IMR-90 (cell line): ENCODE measurements at regions not wholly inside any gene's neighbourhood (a gene's known extent, or its start where the extent isn't known, plus 50 kb on each side); places are given as distances from the start of the nearest gene placed in this dataset.

ENCODE experiments used
- ATAC-seq: fragments of 200-7000 bp; cut with Tn5 transposase; 2 replicates; pipeline ENCODE4 v1.9.1; 2020; ENCODE audit warnings: low read depth, mild to moderate bottlenecking, moderate library complexity
- BruUV-seq: library from RNA; stranded (reverse); fragments of 400-500 nt; replicated peaks from 2 replicates; lab custom pipeline; 2021; lab: Mats Ljungman, UMichigan
- CTCF ChIA-PET: fragments of 300-600 bp; formaldehyde crosslinking; extraction: SDS; loops from one replicate; lab custom pipeline; 2021; ENCODE audit warnings: antibody characterized with exemption; lab: Yijun Ruan, JAX
- POLR2A ChIA-PET: fragments of 300-600 bp; sonication (Branson Sonifier 250); formaldehyde crosslinking; loops from one replicate; lab custom pipeline; 2022; ENCODE audit warnings: antibody characterized with exemption; ENCODE audit not compliant: unreplicated experiment; lab: Charles Lee
- DNase-seq: peaks from one replicate; pipeline ENCODE4 v3.0.0; 2013
- H2AFZ ChIP-seq: replicated peaks from 2 replicates; pipeline ENCODE3; 2013; ENCODE audit warnings: low read length, mild to moderate bottlenecking; ENCODE audit not compliant: poor library complexity
- H2AK5ac ChIP-seq: 2 replicates; pipeline ENCODE4 v1.6.1; 2013; ENCODE audit warnings: low read depth, low read length, inconsistent platforms
- H2AK9ac ChIP-seq: replicated peaks from 2 replicates; pipeline ENCODE3; 2013; ENCODE audit warnings: mild to moderate bottlenecking, low read depth, low read length, moderate library complexity; ENCODE audit not compliant: poor library complexity
- H2BK120ac ChIP-seq: 2 replicates; pipeline ENCODE4 v1.6.1; 2013; ENCODE audit warnings: low read depth, low read length, inconsistent platforms
- H2BK15ac ChIP-seq: 3 replicates; pipeline ENCODE4 v1.6.1; 2013; ENCODE audit warnings: low read depth, low read length, inconsistent platforms
- H2BK20ac ChIP-seq: 2 replicates; pipeline ENCODE4 v1.6.1; 2013; ENCODE audit warnings: low read depth, mild to moderate bottlenecking, inconsistent platforms, low read length, moderate library complexity
- H2BK5ac ChIP-seq: 2 replicates; pipeline ENCODE4 v1.6.1; 2013; ENCODE audit warnings: mild to moderate bottlenecking, low read depth, low read length, inconsistent platforms; ENCODE audit not compliant: poor library complexity, severe bottlenecking
- H3K14ac ChIP-seq: replicated peaks from 2 replicates; pipeline ENCODE4 v1.6.1; 2013; ENCODE audit warnings: low read depth, low read length, inconsistent platforms
- H3K18ac ChIP-seq: 2 replicates; pipeline ENCODE4 v1.6.1; 2013; ENCODE audit warnings: low read depth, low read length, control low read depth
- H3K23ac ChIP-seq: 2 replicates; pipeline ENCODE4 v1.6.1; 2013; ENCODE audit warnings: low read depth, low read length, inconsistent platforms
- H3K27ac ChIP-seq: 2 replicates; pipeline ENCODE4 v1.5.1; 2013; ENCODE audit warnings: mild to moderate bottlenecking, control low read depth, low read length; ENCODE audit not compliant: insufficient read depth
- H3K27me3 ChIP-seq: 2 replicates; pipeline ENCODE4 v1.6.1; 2013; ENCODE audit warnings: low read length; ENCODE audit not compliant: control insufficient read depth, insufficient read depth
- H3K36me3 ChIP-seq: 2 replicates; pipeline ENCODE4 v1.6.1; 2013; ENCODE audit warnings: low read length, mixed read lengths; ENCODE audit not compliant: control insufficient read depth, insufficient read depth
- H3K4ac ChIP-seq: 2 replicates; pipeline ENCODE4 v1.6.1; 2013; ENCODE audit warnings: low read depth, low read length, inconsistent platforms
- H3K4me1 ChIP-seq: 2 replicates; pipeline ENCODE4 v1.6.1; 2013; ENCODE audit warnings: low read length, mixed read lengths; ENCODE audit not compliant: control insufficient read depth, insufficient read depth
- H3K4me2 ChIP-seq: 2 replicates; pipeline ENCODE4 v1.6.1; 2013; ENCODE audit warnings: low read depth, mild to moderate bottlenecking, control low read depth, low read length, moderate library complexity
- H3K4me3 ChIP-seq: 2 replicates; pipeline ENCODE4 v1.5.1; 2013; ENCODE audit warnings: low read depth, mild to moderate bottlenecking, control low read depth, low read length, moderate library complexity; ENCODE audit not compliant: insufficient read depth
- H3K56ac ChIP-seq: 2 replicates; pipeline ENCODE4 v1.6.1; 2013; ENCODE audit warnings: low read length, inconsistent platforms; ENCODE audit not compliant: insufficient read depth; ENCODE audit errors: extremely low read depth
- H3K79me1 ChIP-seq, 2 experiments: 2 replicates each; pipeline ENCODE4 v1.6.1; 2013; ENCODE audit warnings: low read length in 2 of 2, inconsistent platforms in 1 of 2, low read depth in 1 of 2
- H3K9ac ChIP-seq: 2 replicates; pipeline ENCODE4 v1.6.1; 2013; ENCODE audit warnings: low read depth, low read length, control low read depth
- H3K9me1 ChIP-seq: 2 replicates; pipeline ENCODE4 v1.6.1; 2013; ENCODE audit warnings: low read length, inconsistent platforms; ENCODE audit not compliant: insufficient read depth
- H3K9me3 ChIP-seq: 2 replicates; pipeline ENCODE4 v1.6.1; 2013; ENCODE audit warnings: low read length; ENCODE audit not compliant: control insufficient read depth, insufficient read depth
- H4K20me1 ChIP-seq: 2 replicates; pipeline ENCODE4 v1.6.1; 2013; ENCODE audit warnings: low read length, inconsistent platforms; ENCODE audit not compliant: insufficient read depth
- H4K5ac ChIP-seq: 2 replicates; pipeline ENCODE4 v1.6.1; 2013; ENCODE audit warnings: mild to moderate bottlenecking, low read depth, low read length, control low read depth
- H4K8ac ChIP-seq, 2 experiments: 2 replicates each; pipeline ENCODE4 v1.6.1; 2013; ENCODE audit warnings: low read depth in 2 of 2, low read length in 2 of 2, control low read depth in 1 of 2, inconsistent platforms in 1 of 2
- H4K91ac ChIP-seq: 2 replicates; pipeline ENCODE4 v1.6.1; 2013; ENCODE audit warnings: low read depth, low read length, inconsistent platforms; ENCODE audit not compliant: insufficient read depth
- BHLHE40 ChIP-seq: fragments of 150-350 bp; IDR thresholded peaks from 2 replicates; pipeline ENCODE4 v1.6.1; 2016; ENCODE audit warnings: mild to moderate bottlenecking, low read depth, low read length
- CEBPB ChIP-seq: IDR thresholded peaks from 2 replicates; pipeline ENCODE4 v1.6.1; 2012; ENCODE audit warnings: low read depth, low read length, improper control_type of control experiment
- CHD1 ChIP-seq: IDR thresholded peaks from 2 replicates; pipeline ENCODE4 v1.6.1; 2012; ENCODE audit warnings: low read depth, low read length, improper control_type of control experiment
- CTCF ChIP-seq: conservative IDR thresholded peaks from 2 replicates; pipeline ENCODE4 v1.5.1; 2012; ENCODE audit warnings: mild to moderate bottlenecking, low read depth, low read length, improper control_type of control experiment
- FOS ChIP-seq: fragments of 150-350 bp; IDR thresholded peaks from 2 replicates; pipeline ENCODE4 v1.6.1; 2016; ENCODE audit warnings: low read depth, low read length
- MAFK ChIP-seq: IDR thresholded peaks from 2 replicates; pipeline ENCODE4 v1.6.1; 2012; ENCODE audit warnings: low read depth, low read length, improper control_type of control experiment
- MAZ ChIP-seq: IDR thresholded peaks from 2 replicates; pipeline ENCODE4 v1.6.1; 2012; ENCODE audit warnings: low read depth, mild to moderate bottlenecking, low read length, improper control_type of control experiment, moderate library complexity, borderline replicate concordance
- MXI1 ChIP-seq: IDR thresholded peaks from 2 replicates; pipeline ENCODE4 v1.6.1; 2012; ENCODE audit warnings: low read depth, mild to moderate bottlenecking, low read length, moderate library complexity, borderline replicate concordance
- NFE2L2 ChIP-seq: fragments of 150-350 bp; IDR thresholded peaks from 2 replicates; pipeline ENCODE4 v1.6.1; 2016; ENCODE audit warnings: low read depth, mild to moderate bottlenecking, low read length
- POLR2A ChIP-seq: IDR thresholded peaks from 2 replicates; pipeline ENCODE4 v1.6.1; 2012; ENCODE audit warnings: mild to moderate bottlenecking, low read depth, low read length
- RAD21 ChIP-seq: IDR thresholded peaks from 2 replicates; pipeline ENCODE4 v1.6.1; 2012; ENCODE audit warnings: low read length, improper control_type of control experiment
- RCOR1 ChIP-seq: IDR thresholded peaks from 2 replicates; pipeline ENCODE4 v1.6.1; 2012; ENCODE audit warnings: mild to moderate bottlenecking, low read length, improper control_type of control experiment; ENCODE audit not compliant: insufficient replicate concordance
- RFX5 ChIP-seq: IDR thresholded peaks from 2 replicates; pipeline ENCODE4 v1.8.0; 2012; ENCODE audit warnings: low read depth, mild to moderate bottlenecking, low read length, moderate library complexity
- SMC3 ChIP-seq: fragments of 150-350 bp; IDR thresholded peaks from 2 replicates; pipeline ENCODE4 v1.6.1; 2016; ENCODE audit warnings: low read depth, mild to moderate bottlenecking, antibody characterized with exemption, low read length, moderate library complexity
- USF2 ChIP-seq: fragments of 150-350 bp; IDR thresholded peaks from 2 replicates; pipeline ENCODE4 v1.6.1; 2017; ENCODE audit warnings: mild to moderate bottlenecking, antibody characterized with exemption, low read length, low read depth
- WGBS, 2 experiments: methylation state at CpG; one replicate each; pipeline versions ENCODE4 v1.1.5 to v1.1.7; 2013; ENCODE audit warnings: missing lambda C conversion rate in 2 of 2; ENCODE audit not compliant: insufficient read length in 1 of 2; ENCODE audit errors: extremely low coverage in 2 of 2; 5-methylcytosine and 5-hydroxymethylcytosine counted together
- dilution Hi-C: fragments of 300-500 bp; cut with HindIII; formaldehyde crosslinking; loops from one replicate; pipeline ENCODE4 v1.14.3; 2018; ENCODE audit warnings: low sequenced_read_pairs; ENCODE audit not compliant: unreplicated experiment
- in situ Hi-C: fragments of 300-500 bp; cut with MboI; formaldehyde crosslinking; loops from 3 replicates; pipeline ENCODE4 v1.14.3; 2019; ENCODE audit warnings: low sequenced_read_pairs, inconsistent platforms, mixed read lengths
- intact Hi-C: fragments of 100-400 bp; cut with micrococcal nuclease; formaldehyde crosslinking; loops from 2 replicates; pipeline ENCODE4 v1.10.0; 2022
- TF ChIP-seq, protein P1 (sequence below): fragments of 150-350 bp; IDR thresholded peaks from 2 replicates; pipeline ENCODE4 v1.6.1; 2016; ENCODE audit warnings: low read depth, mild to moderate bottlenecking, low read length, moderate library complexity, borderline replicate concordance

DNA sequence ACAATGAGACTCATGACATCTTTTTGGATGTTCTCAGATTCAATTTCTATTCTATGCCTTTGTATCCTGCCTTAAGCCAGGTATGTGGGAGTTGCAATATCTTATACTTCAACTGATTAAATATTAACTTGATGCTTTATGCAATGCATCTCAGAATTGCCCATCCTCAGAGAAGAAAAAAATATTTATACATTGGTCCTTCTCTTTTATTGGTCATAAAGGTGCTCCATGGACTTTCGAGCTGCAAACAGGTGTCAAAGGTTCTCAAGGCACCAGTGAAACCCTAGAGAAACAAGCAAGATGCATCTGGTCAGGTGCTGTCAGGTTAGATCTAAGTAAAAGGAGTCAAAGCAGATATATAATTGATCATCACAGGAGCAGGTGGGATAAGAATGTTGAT lies 690.5 kb downstream of the PLCL1 start:
- H3K56ac ChIP-seq: no peak overlapping the region
- H3K4me1 ChIP-seq: no peaks in the 10 kb centered on the region
- no peaks in the 10 kb centered on the region for H3K79me1 ChIP-seq
- H2AK5ac ChIP-seq: no peak overlapping the region
- no peak overlapping the region for H2BK20ac ChIP-seq
- ATAC-seq (no peak), DNase-seq (no peak)
- dilution Hi-C loops: no loop called here
- no peak overlapping the region for H2AFZ ChIP-seq
- ChIA-PET POLR2A (no interaction called here), CTCF (no interaction called here)
- H3K9me1 ChIP-seq: no peaks in the 10 kb centered on the region
- no peak overlapping the region for H3K4me3 ChIP-seq
- no peaks in the 10 kb centered on the region for H4K20me1 ChIP-seq
- in situ Hi-C loops: no loop called here
- H4K8ac ChIP-seq: no peak overlapping the region
- no peak overlapping the region for H3K4me2 ChIP-seq
- H2AK9ac ChIP-seq: no peak overlapping the region
- no peaks in the 10 kb centered on the region for H3K27me3 ChIP-seq
- H2BK5ac ChIP-seq: no peak overlapping the region
- no peak overlapping the region for H2BK120ac ChIP-seq
- no peak overlapping the region for H3K14ac ChIP-seq
- WGBS, 2 experiments: no CpG with 5 or more reads among the region's 1 CpG
- no peak overlapping the region for H3K18ac ChIP-seq
- no TSS peak for BruUV-seq
- H3K9ac ChIP-seq: no peak overlapping the region
- no peaks in the 10 kb centered on the region for H3K9me3 ChIP-seq
- no peak overlapping the region for H3K4ac ChIP-seq
- TF ChIP-seq RAD21 (no peak), BHLHE40 (no peak), RFX5 (no peak), MAZ (no peak), FOS (no peak), SMC3 (no peak), CEBPB (no peak), USF2 (no peak), MAFK (no peak), CTCF (no peak), NFE2L2 (no peak), RCOR1 (no peak), MXI1 (no peak), POLR2A (no peak), CHD1 (no peak)
- TF ChIP-seq, protein P1, sequence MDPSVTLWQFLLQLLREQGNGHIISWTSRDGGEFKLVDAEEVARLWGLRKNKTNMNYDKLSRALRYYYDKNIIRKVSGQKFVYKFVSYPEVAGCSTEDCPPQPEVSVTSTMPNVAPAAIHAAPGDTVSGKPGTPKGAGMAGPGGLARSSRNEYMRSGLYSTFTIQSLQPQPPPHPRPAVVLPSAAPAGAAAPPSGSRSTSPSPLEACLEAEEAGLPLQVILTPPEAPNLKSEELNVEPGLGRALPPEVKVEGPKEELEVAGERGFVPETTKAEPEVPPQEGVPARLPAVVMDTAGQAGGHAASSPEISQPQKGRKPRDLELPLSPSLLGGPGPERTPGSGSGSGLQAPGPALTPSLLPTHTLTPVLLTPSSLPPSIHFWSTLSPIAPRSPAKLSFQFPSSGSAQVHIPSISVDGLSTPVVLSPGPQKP: no peak
- intact Hi-C loops: no loop called here
- H4K5ac ChIP-seq: no peak overlapping the region
- H4K91ac ChIP-seq: no peak overlapping the region
- H3K36me3 ChIP-seq: no peaks in the 10 kb centered on the region
- no peak overlapping the region for H2BK15ac ChIP-seq
- H3K23ac ChIP-seq: no peak overlapping the region
- H3K27ac ChIP-seq: no peak overlapping the region
